Epithelial cell of esophagus (primary cell): ENCODE measurements at regions not wholly inside any gene's neighbourhood (a gene's known extent, or its start where the extent isn't known, plus 50 kb on each side); places are given as distances from the start of the nearest gene placed in this dataset.
"Not testable (repeated sequence)": the region's sequence is repeated elsewhere in the genome, so short reads cannot be mapped to it uniquely, and the experiment has no call there.

Experiments
- DNase-seq: peaks from one replicate; pipeline ENCODE4 v3.0.0; 2010; ENCODE audit warnings: low read depth
- H3K4me3 ChIP-seq: 2 replicates; pipeline ENCODE4 v1.5.1; 2011; ENCODE audit warnings: mild to moderate bottlenecking, low read length, control low read depth
- TF ChIP-seq, protein P1 (sequence below): IDR thresholded peaks from 2 replicates; pipeline ENCODE4 v1.5.1; 2011; ENCODE audit warnings: low read depth, mild to moderate bottlenecking, low read length, control low read depth, inconsistent platforms; ENCODE audit not compliant: insufficient read depth; ENCODE audit errors: missing control alignments

DNA sequence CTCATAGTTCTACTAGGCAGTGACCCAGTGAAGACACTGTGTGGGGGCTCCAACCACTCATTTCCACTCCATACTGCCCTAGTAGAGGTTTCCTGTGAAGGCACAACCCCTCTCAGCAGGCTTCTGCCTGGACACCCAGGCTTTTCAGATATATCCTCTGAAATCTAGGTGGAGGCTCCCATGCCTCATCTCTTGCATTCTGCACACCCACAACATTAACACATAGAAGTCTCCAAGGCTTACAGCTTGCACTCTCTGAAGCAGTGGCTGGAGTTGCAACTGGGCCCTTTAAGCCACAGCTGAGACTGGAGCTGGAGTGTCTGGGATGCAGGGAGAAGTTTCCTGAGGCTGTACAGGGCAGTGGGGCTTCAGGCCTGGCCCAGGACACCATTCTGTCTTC is 347.7 kb upstream of the SPRY2 start:
- DNase-seq = no peak
- no peak overlapping the region for H3K4me3 ChIP-seq
- TF ChIP-seq, protein P1, sequence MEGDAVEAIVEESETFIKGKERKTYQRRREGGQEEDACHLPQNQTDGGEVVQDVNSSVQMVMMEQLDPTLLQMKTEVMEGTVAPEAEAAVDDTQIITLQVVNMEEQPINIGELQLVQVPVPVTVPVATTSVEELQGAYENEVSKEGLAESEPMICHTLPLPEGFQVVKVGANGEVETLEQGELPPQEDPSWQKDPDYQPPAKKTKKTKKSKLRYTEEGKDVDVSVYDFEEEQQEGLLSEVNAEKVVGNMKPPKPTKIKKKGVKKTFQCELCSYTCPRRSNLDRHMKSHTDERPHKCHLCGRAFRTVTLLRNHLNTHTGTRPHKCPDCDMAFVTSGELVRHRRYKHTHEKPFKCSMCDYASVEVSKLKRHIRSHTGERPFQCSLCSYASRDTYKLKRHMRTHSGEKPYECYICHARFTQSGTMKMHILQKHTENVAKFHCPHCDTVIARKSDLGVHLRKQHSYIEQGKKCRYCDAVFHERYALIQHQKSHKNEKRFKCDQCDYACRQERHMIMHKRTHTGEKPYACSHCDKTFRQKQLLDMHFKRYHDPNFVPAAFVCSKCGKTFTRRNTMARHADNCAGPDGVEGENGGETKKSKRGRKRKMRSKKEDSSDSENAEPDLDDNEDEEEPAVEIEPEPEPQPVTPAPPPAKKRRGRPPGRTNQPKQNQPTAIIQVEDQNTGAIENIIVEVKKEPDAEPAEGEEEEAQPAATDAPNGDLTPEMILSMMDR = no peak

DNA sequence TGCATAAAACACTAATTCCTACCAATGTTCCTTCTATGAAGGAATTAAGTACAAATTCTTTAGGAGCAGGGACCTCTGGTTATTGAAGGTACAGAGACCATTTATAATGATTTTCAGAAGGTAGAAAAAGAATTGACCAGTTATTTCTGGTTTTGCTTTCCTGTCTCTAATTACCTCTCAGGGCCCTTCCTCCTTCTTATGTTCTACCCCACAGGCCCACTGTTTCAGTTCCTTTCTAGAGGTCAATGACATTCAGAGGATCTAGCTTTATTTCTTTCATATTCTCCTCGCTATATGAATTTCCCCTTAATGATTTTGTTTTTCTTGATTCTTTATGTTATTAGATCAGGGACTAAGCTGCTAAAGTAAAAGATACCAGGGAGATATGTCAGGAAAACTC is 345.0 kb upstream of the SPRY2 start:
- no peak overlapping the region for H3K4me3 ChIP-seq
- TF ChIP-seq, protein P1 = no peak
- no peak for DNase-seq

DNA sequence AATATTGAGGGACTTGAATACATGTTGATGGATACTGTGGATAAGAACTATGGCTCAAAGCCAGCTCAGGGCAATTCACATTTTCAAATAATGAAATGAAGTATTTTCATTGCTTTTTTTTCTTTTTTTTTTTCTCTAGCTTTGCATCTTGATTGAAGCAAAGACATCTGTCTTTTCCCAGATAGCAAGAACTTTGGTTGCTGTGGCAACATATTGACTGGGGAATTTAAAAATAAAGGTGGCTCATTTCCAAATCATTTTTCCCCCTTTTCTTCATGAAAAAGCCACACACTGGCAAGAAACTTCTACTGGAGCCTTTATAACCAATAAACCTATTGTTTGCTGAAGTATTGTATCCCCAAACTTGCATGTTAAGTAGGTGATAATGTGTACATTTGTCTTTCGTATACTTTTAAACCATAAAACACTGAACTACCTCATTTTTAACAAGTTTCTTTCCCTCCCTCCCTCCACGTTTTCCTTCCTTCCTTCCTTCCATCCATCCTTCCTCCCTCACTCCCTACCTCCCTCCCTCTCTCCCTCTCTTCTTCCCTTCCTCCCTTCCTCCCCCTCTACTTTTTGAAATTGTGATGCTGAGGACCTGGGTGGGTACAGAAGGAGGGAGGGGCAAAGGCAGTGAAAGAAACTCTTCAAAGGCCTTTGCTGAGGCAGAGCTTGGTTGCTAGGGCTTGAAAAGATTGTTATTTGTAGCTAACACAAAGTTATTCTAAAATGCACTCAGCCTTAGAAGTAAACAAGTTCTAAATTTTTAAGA is 343.5 kb upstream of the SPRY2 start:
- no peak for DNase-seq
- H3K4me3 ChIP-seq = no peak overlapping the region
- TF ChIP-seq, protein P1 = no peak

DNA sequence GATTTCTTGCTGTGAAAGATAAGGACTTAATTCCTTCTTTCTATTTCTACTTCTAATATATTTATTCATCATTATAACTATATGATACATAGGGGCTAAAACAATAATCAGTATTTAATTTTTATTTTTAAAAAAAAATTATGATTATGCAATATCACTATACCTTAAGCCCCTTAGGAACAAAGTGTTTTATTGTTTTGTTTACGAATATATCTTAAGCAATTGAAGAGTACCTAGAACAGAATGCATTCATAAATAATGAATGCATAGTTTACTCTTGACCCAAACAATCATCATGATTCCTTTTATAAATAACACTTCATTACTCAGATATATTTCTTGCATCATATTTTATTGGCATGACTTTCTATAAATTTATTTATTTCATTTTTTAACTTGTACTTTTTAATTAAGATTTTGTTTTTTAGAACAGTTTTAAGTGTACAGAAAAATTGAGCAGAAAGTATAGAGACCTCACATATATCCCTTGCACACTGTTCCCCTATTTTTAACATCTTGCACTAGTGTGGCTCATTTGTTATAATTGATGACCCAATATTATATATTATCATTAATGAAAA is 339.9 kb upstream of the SPRY2 start:
- TF ChIP-seq, protein P1 = no peak
- DNase-seq = no peak
- H3K4me3 ChIP-seq = no peak overlapping the region

DNA sequence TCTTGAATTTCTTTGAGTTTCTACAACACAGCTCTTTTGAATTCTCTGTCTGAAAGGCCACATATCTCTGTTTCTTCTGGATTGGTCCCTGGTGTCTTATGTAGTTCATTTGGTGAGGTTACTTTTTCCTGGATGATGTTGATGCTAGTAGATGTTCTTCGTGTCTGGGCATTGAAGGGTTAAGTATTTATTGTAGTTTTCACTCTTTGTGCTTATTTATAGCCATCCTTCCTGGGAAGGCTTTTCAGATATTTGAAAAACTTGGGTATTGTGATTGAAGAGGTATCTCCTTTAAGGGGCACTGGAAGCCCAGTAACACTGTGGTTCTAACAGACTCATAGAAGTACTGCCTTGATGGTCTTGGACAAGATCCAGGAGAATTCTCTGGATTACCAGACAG is 338.5 kb upstream of the SPRY2 start:
- H3K4me3 ChIP-seq = no peak overlapping the region
- TF ChIP-seq, protein P1 = no peak
- no peak for DNase-seq

DNA sequence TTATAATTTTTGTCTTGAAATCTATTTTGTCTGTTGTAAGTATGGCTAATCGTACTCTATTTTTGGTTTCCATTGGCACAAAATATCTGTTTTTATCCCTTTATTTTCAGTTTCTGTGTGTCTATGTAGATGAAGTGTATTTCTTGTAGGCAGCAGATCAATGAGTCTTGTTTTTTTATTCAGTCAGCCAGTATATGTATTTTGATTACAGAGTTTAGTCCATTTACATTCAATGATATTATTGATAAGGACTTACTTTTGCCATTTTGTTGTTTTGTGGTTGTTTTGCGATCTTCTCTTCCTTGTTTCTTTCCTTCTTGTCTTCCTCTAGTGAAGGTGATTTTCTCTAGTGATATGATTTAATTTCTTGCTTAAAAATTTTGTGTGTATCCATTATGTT is 336.3 kb upstream of the SPRY2 start:
- no peak for DNase-seq
- H3K4me3 ChIP-seq = no peak overlapping the region
- TF ChIP-seq, protein P1 = no peak

DNA sequence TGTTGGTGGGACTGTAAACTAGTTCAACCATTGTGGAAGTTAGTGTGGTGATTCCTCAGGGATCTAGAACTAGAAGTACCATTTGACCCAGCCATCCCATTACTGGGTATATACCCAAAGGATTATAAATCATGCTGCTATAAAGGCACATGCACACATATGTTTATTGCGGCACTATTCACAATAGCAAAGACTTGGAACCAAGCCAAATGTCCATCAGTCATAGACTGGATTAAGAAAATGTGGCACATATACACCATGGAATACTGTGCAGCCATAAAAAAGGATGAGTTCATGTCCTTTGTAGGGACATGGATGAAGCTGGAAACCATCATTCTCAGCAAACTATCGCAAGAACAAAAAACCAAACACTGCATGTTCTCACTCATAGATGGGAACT is 334.5 kb upstream of the SPRY2 start:
- H3K4me3 ChIP-seq, DNase-seq: not testable (repeated sequence)
